OCI-LY7 (cell line): ENCODE measurements at regions not wholly inside any gene's neighbourhood (a gene's known extent, or its start where the extent isn't known, plus 50 kb on each side); places are given as distances from the start of the nearest gene placed in this dataset.

ENCODE experiments used
- CTCF ChIP-seq: fragments of 200-600 bp; sonication (generic); conservative IDR thresholded peaks from 2 replicates; pipeline ENCODE4 v1.5.1; 2014; ENCODE audit warnings: mild to moderate bottlenecking, antibody characterized with exemption, low read length, moderate library complexity, mixed read lengths
- EZH2phosphoT487 ChIP-seq: fragments of 200-600 bp; sonication (generic); IDR thresholded peaks from 2 replicates; pipeline ENCODE4 v1.6.1; 2018; ENCODE audit warnings: low read depth, borderline replicate concordance, mild to moderate bottlenecking, mixed run types, antibody characterized with exemption, low read length, moderate library complexity, mixed read lengths

GRCh38 chr16:52718046-52718445, 171.1 kb upstream of the TOX3 start:
- TF ChIP-seq CTCF (no peak), EZH2phosphoT487 (no peak)
